SIG-M5 (cell line): ENCODE measurements at regions not wholly inside any gene's neighbourhood (a gene's known extent, or its start where the extent isn't known, plus 50 kb on each side); places are given as distances from the start of the nearest gene placed in this dataset.
"Not testable (repeated sequence)": the region's sequence is repeated elsewhere in the genome, so short reads cannot be mapped to it uniquely, and the experiment has no call there.

Experiments
- DNase-seq: peaks from one replicate; lab custom pipeline; 2025; lab: John Stamatoyannopoulos, UW

DNA sequence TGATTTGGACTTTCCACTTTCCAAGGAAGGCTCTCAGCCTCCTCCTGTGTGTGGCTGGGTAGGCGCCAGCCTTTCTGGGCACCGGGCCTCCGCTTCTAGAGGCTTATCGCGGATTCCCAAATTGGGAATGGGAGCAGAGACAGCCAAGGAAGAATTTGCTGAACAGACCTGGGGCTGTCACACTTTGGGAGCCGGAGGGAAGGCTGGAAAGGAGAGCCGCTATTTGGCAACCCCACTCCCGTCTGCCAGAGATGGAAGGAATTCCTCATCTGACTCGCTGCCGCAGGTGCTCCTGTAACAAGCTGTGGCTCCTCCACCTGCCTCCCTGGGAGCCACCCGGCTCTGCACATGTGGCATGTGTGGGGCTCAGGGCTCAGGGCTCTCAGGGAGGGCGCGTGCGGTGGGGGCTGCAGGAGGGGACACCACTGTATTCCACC, 50.8 kb upstream of the ECHDC3 start:
- no peak for DNase-seq

DNA sequence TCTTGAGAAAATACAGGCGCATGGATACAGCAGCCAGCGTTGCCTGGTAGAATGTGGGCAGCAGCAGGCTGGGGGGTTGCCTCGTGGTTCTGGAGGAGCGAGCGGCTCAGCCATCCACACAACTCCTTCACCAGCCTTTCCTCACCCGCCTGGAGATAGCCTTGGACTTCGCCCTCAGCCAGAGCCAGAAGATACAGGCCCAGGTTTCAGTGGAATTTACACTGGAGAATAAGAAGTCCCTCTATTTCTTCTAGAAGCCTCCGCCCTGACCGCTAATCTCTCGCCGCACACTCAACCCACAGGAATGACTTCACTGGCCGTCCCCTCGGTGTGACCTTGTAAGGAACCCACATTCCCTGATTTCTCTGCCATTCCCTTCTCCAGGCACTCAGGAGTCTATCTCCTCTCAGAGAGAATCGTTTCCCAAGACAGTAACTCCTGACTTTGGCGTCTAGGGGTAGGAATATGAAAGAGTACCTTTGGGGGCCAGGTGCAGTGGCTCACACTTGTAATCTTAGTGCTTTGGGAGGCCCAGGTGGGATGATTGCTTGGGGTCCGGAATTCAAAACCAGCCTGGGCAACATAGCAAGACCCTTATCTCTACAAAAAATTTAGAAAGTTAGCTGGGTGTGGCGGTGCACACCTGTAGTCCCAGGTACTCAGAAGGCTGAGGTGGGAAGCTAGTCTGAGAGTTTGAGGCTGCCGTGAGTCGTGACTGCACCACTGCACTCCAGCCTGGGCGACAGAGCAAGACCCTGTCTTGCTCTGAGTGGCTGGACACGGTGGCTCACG, 52.0 kb upstream of the ECHDC3 start:
- no peak for DNase-seq

DNA sequence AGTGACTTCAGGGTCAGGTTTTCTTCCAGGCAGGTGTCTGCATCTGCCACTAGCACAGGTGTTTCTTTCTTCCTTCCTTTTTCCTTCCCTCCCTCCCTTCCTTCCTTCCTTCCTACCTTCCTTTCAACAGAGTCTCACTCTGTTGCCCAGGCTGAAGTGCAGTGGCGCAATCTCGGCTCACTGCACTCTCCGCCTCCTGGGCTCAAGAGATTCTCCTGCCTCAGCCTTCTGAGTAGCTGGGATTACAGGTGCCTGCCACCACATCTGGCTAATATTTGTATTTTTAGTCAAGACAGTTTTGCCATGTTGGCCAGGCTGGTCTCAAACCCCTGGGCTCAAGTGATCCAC, 53.8 kb upstream of the ECHDC3 start:
- DNase-seq, result not testable (repeated sequence)

DNA sequence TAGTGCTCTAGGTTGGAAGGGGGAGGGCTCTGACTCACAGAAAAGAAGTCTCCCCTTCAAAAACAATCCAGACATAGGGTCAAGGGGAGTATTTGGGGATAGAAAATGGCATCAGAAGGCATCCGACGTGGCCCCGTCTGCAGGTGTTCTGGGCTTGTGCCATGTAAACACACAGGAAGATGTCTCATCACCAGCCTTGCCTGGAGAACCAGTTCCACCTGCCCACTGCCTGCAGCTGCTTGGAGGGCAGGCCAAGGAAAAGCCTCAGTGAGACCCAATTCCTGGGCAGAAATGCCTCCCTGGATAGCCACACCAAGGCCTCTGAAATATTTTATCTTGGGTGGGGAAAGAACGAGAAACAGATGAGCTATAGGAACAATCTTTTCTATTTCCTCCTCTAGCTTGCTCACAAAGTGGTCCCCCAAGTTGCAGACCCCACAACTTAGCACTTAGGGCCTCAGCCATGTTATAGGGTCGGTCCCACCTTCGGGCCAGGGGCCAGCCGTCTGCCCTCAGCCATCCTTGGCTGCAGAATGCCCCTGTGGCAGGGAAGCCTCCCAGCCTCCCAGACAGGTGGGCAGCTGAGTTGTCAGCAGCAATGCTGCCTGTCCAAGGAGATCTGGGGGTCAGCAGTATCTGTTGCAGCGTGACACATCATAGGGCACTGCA, 54.3 kb upstream of the ECHDC3 start:
- no peak for DNase-seq

DNA sequence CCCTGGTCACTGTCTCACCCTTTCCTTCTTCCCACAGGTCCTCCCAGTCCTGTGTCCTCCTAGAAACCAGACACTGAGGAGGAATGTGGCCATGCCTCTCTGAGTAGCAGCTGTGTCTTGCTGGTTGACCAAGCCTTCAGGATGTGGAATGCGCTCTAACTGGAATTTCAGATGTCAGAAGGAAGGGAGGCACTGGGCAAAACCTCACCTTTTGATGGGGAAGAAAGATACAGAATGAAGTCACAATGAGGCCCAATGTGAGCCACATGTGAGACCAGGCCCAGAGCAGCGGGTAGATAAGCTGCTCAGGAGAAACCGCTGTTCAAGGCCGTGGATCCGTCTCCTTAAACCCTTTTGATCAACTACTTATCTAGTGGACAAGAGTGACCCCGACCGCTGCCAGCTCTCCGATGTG, 54.8 kb upstream of the ECHDC3 start:
- no peak for DNase-seq

DNA sequence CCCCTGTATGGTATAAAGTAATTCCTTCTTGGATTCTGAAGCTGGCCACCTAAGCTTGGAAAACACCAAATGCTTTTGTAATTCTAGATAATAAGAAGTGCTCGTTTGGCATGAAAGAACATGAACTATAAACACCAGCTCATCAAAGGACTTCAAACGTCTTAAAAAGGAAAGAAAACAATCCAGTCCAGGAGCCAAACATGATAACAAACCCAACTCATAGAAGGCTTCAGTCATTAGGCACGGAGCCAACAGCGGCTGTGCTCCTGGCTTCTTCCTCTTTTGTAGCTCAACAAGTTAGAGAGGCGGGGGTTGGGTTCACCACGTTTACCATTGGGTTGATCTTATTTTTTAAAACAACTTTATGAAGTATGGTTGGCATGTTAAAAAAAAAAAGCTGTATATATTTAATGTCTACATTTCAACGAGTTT, 56.4 kb upstream of the ECHDC3 start:
- peak; percentile 20 for DNase-seq

DNA sequence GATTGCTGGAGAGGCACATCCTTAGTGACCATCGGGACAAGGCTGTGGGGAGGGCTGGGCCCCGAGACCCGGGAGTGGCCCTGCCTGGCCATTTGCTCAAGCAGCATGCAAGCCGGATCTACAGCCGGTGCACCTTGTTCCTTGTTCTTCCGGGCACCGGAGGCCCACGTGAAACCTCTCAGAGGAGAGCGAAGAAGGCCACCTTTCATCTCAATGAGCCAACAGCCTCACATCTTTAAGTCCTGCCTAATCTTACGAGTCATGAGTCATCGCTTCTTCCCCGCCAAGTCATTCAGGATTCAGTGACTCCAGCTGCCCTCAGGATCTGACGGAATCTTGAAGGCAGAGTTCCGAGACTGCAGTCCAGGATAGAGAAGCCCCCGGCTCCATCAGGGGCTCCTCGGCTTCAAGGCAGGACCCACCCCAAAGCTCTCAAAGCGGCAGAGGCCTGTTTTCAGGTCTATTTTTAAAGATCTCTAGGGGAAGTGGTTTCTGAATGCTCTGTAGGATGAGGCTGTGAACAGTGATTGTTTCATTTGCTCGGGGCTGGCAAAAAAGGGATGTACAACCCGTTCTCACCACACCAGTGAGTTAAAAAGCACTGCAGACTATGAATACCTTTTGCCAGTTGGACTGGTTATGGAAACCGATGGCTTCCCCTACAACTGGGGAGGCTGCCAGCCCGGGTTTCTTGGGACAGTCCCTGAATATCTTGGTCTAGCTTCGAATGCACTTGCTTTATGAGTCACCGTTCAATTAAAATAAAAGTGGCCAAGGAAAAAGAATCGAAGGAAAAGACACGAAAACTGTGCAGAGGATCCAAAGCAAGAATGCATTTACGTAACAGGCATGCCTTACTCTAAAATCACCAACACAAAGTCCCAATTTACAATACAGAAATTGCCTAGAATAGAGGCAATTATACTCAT, 57.2 kb upstream of the ECHDC3 start:
- DNase-seq, result no peak

DNA sequence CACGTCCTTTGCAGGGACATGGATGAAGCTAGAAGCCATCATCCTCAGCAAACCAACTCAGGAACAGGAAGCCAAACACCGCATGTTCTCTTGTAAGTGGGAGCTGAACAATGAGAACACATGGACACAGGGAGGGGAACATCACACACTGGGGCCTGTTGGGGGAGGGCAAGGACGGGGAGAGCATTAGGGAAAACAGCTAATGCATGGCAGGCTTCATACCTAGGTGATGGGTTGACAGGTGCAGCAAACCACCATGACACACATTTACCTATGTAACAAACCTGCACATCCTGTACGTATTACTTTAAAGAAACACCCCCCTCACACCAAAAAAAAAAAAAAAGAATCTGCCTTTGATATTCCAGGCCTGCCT, 57.9 kb upstream of the ECHDC3 start:
- DNase-seq, result not testable (repeated sequence)

DNA sequence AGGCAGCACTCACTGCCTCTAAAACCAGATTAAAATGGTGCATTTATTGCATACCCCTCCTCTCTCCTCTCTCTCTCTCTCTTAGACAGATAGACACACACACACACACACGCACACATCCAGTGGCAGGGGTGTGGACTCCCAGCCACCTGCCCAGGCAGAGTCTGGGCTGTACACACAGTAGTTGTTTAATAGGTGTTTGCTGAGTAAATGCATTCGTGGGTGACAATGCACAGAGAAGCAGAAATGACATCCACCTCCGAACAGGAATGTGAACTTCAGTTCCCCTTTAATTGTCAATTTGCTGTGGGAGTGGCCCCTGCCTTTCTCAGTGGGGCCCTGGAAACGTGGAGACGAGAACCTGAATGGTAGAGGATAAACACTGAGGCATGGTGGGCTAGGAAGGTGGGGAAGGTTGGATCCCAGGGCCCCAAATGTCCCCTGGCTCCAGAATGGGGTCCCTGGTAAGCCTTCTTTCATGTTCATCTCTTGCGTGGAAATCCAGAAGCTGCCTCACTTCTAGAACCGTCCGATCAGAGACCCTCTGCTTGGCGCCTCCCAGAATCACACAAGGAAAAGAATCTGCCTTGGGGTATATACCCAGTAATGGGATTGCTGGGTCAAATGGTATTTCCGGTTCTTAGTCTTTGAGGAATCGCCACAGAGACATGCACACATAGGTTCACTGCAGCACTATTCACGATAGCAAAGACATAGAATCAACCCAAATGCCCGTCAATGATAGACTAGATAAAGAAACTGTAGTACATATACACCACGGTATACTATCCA, 58.5 kb upstream of the ECHDC3 start:
- DNase-seq, result no peak

DNA sequence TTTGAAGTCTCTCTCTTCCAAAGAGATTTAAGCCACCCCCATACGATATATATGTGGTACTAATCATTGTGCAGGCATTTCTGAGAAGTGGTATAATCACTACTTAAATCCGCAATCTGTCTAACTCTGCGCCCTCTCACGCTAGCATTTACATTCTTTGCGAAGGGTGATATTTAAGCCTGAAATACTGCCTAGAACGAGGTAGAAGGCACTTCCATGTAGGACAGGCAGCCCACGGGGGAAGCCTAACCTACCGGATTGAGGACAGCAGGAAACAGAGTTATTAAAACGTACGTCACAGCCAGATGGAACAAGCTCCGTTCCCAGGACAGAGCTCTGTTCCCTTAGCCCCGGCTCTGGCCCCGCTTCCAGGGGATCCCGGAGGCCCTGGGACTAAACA, 59.3 kb upstream of the ECHDC3 start:
- DNase-seq, result no peak

DNA sequence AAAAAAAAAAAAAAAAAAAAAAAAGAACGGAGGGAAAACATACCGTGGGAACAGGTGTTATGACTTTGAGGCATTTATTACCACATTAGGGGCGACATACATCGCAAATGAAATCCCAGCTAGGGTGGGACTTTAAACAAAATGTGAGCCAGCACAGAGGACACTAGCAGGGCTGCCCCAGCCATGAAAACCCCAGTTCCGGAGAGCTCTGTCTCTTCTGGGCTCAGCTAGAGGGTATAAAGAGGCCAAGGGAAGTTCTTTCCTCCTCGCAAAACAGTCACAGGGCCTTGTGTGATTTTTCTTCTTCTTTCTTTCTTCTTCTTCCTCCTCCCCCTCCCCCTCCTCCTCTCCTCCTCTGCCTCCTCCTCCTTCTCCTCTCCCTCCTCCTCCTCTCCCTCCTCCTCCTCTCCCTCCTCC, 59.9 kb upstream of the ECHDC3 start:
- no peak for DNase-seq

DNA sequence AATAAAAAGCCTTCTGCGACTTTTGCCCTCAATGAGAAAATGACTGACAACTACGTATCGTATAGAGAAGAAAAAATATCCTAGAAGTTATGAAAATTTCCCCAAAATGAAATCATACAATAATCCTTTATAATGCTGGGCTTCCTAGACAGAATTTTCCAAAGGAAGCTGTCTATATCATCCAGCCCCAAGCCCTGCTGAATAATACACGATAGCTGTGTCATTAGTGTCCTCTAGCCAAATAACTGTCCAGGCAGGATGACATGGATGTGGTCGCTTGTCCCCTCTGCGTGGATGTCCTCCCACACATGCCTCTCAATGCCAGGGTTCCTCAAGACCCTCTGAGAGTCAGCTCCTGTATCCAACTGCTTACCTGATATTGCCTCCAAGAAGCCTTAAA, 61.7 kb upstream of the ECHDC3 start:
- DNase-seq, result no peak

DNA sequence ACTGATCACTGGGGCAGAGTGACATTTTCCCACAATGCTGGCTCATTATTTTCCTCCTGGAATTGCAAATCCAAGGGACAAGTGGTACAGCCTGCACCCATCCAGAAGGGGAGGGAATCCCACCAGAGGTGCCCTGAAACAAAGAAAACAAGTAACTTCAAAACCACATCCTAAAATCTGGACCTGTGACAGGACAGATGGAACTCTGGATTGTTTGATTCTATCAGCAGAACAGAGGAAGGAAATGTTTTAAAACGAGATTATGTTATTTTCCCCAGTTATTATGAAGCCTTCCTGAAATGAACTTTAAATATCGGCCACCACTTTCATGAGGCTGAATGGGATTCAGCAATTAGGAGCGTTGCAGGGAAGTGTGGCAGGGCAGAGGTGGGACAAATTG, 62.2 kb upstream of the ECHDC3 start:
- no peak for DNase-seq

DNA sequence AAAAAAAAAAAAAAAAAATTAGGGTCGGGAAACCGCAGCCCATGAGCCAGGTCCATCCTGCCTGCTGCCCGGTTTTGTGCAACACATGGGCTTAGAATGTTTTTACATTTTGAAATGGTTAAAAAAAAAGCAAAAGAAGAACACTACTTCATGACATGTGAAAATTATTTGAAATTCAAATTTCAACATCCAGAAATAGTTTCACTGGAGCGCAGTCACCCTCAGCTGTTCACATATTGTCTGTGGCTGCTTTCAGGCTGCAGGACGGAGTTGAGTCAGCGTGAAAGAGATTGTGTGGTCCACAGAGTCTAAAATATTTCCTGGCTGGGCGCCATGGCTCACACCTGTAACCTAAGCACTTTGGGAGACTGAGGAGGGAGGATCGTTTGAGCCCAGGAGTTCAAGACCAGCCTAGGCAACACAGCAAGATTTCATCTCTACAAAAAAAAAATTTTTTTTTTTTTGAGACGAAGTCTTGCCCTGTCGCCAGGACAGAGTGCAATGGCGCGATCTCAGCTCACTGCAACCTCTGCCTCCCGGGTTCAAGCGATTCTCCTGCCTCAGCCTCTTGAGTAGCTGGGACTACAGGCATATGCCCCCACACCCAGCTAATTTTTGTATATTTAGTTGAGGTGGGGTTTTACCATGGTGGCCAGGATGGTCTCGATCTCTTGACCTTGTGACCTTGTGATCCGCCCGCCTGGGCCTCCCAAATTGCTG, 63.9 kb upstream of the ECHDC3 start:
- no peak for DNase-seq

DNA sequence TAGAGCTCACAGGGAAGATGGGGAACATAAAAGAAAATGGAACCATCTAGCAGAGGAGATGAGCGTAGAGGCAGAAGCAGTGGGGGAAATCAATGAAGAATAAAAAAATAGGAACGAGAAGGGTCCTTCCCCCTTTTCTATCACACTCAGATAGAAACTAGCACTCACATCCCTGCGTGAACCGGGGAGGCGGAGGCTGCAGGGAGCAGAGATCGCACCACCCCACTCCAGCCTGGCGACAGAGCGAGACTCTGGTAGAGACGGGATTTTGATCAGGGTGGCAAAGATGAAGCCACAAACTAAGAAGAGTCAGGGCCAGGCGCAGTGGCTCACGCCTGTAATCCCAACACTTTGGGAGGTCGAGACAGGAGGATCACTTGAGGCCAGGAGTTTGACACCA, 64.7 kb upstream of the ECHDC3 start:
- no peak for DNase-seq

DNA sequence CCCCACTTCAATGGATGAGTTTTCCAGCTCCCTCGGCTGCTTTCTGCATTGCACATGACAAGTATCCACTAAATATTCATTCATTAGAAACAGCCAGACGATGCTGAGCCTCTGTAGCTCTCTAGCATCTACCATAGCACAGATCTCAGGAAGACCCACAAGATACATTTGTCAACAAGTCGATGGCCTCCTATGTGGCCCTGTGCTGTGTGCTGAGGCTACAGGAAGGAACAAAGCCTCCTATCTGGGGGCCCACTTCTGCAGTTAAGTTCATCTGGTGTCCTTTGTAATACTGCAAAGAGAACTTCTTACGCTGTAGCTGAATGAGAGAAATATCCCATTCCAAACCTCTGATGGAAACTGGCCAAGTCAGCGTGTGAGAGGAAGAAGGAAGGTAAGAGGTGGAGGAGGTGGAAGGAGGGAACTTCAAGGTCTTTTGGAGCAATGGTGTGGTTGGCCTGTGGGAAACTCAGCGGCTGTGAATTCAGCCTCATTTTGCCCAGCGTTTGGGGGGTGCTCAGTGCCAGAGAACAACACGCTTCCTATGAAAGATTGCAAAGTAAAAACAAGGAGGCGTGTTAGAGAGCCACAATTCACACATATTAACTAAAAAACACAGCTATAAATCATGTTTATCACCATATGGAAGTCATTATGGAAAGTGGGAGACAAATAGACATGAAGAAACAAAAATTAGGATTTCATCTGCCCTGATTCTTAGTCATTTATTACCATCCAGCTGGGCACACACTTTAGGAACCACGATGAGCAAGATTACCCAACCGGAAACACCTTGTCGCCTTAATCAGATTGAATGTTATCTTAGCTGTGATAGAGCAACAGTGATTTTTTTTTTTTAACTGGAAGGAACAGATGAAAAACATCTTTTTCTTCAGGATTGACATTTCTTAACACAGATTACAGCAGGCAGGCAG, 62.2 kb upstream of the USP6NL start:
- no peak for DNase-seq

DNA sequence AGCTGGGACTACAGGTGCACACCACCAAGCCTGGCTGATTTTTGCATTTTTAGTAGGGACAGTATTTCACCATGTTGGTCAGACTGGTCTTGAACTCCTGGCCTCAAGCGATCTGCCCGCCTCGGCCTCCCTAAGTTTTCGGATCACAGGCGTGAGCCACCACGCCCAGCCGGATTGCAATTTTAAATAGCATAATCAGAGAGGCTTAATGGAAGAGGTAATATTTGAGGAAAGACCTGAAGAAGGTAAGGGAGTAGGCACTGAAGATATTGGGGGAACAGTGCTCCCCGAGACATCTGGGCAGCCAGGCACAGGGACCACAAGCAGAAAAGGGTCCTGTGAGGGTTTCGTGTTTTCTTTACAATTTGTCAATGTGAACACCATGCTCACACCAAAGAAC, 61.4 kb upstream of the USP6NL start:
- DNase-seq, result no peak

DNA sequence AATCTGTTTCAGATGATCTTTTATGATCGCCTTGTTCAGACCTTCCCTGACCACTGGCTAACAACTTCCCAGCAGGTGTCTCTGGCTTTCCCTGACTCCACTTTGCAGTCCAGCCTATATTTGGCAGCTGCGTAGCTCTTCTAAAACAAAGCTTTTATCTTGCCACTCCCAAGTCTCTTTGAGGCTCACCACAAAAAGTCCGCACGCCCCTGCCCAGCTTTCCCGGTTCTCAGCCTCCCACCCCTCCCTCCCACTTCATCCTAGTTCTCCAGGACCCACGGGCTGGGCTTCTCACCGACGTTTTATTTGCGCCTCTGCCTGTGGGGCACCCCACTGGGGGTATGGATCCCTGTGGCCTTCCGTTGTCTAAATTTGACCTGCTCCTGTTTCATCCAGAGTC, 58.9 kb upstream of the USP6NL start:
- no peak for DNase-seq

DNA sequence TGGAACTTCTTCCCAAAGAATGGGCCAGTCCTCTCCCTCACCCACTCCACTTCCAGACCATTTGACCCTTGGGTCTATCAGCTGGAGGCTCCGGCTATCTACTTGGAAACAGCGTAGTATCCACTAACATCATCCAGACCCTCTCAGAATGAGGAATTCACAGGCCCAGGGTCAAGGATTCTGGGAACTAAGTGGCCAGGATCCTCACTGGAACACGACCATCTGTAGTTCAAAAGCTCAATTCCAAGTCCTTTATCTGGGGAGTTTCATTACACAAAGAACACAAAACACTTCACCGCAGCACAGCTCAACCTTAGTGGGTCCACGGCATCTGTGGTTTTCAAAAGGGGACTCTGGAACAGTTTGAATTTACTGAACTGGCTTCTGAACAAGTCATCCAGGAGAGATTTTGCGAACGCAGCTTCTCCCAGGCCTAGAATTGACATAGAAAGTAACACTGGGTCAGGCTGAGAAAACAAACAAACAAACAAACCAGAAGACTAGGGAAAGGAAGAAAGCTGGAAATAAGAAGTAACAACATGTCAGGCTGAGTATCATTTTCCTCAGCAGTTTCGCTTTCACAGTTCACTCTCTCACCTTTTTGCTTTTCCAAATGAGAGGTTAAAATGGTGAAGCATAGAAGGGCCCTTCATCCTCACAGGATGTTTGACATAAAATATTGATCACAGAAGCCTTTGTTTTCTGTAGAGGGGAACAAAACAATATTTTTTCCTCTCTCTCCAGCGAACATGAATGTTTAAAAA, 57.6 kb upstream of the USP6NL start:
- DNase-seq, result no peak
